Fibroblast of mammary gland (primary cell): ENCODE measurements at regions not wholly inside any gene's neighbourhood (a gene's known extent, or its start where the extent isn't known, plus 50 kb on each side); places are given as distances from the start of the nearest gene placed in this dataset.

Experiments used
- DNase-seq: peaks from one replicate; pipeline ENCODE4 v3.0.0-alpha.2; 2010; ENCODE audit warnings: low read depth
- H3K4me3 ChIP-seq: 2 replicates; pipeline ENCODE4 v1.5.1; 2011; ENCODE audit warnings: low read depth, mild to moderate bottlenecking, low read length, moderate library complexity; ENCODE audit not compliant: control insufficient read depth
- CTCF ChIP-seq: conservative IDR thresholded peaks from 2 replicates; pipeline ENCODE4 v1.5.1; 2011; ENCODE audit warnings: low read depth, low read length, inconsistent platforms; ENCODE audit not compliant: control insufficient read depth, insufficient read depth

- no peak for TF ChIP-seq CTCF
- H3K4me3 ChIP-seq = no peak overlapping the region
- peak; percentile 92 for DNase-seq
These were observed 276.3 kb downstream of the PAX1 start for GRCh38 chr20:21981597-21982344.

GRCh38 chr20:21981179-21981578, 275.7 kb downstream of the PAX1 start:
- H3K4me3 ChIP-seq = no peak overlapping the region
- no peak for TF ChIP-seq CTCF
- peak; percentile 71 for DNase-seq

GRCh38 chr20:21971436-21971835, 266.0 kb downstream of the PAX1 start:
- H3K4me3 ChIP-seq = no peak overlapping the region
- no peak for DNase-seq
- no peak for TF ChIP-seq CTCF

- peak; percentile 29 for TF ChIP-seq CTCF
- H3K4me3 ChIP-seq = no peak overlapping the region
- peak; percentile 36 for DNase-seq
These were observed 263.0 kb downstream of the PAX1 start for GRCh38 chr20:21968486-21968885.

- DNase-seq = no peak
- TF ChIP-seq CTCF = no peak
- H3K4me3 ChIP-seq = no peak overlapping the region
These were observed 262.0 kb downstream of the PAX1 start for GRCh38 chr20:21967481-21967880.

- no peak for TF ChIP-seq CTCF
- no peak overlapping the region for H3K4me3 ChIP-seq
- no peak for DNase-seq
These were observed 251.1 kb downstream of the PAX1 start for GRCh38 chr20:21956591-21956990.
